ENCODE measurements at regions not wholly inside any gene's neighbourhood (a gene's known extent, or its start where the extent isn't known, plus 50 kb on each side); places are given as distances from the start of the nearest gene placed in this dataset.
"Not testable (repeated sequence)": the region's sequence is repeated elsewhere in the genome, so short reads cannot be mapped to it uniquely, and the experiment has no call there.

- DNase-seq (ENCODE audit: low spot score), result no peak
These were observed 97.2 kb upstream of the METTL14 start for GRCh38 chr4:118587946-118588345.

- no peak for DNase-seq (ENCODE audit: low spot score)
These were observed 95.6 kb upstream of the METTL14 start for GRCh38 chr4:118589471-118590055.

GRCh38 chr4:118591339-118592046 lies 93.7 kb upstream of the METTL14 start:
- peak; percentile 94 for DNase-seq (ENCODE audit: low spot score)

GRCh38 chr4:118592289-118592688 lies 92.9 kb upstream of the METTL14 start:
- not testable (repeated sequence) for DNase-seq (ENCODE audit: low spot score)

GRCh38 chr4:118595883-118596282 lies 89.3 kb upstream of the METTL14 start:
- not testable (repeated sequence) for DNase-seq (ENCODE audit: low spot score)

GRCh38 chr4:118625097-118625496 lies 60.1 kb upstream of the METTL14 start:
- not testable (repeated sequence) for DNase-seq (ENCODE audit: low spot score)

GRCh38 chr4:118629697-118630096 lies 55.5 kb upstream of the METTL14 start:
- DNase-seq (ENCODE audit: low spot score), result peak; percentile 51

GRCh38 chr4:118630897-118631296 lies 54.3 kb upstream of the METTL14 start:
- not testable (repeated sequence) for DNase-seq (ENCODE audit: low spot score)

GRCh38 chr4:118631321-118632050 lies 53.7 kb upstream of the METTL14 start:
- DNase-seq (ENCODE audit: low spot score), result not testable (repeated sequence)

GRCh38 chr4:118633476-118633875 lies 51.7 kb upstream of the METTL14 start:
- DNase-seq (ENCODE audit: low spot score), result not testable (repeated sequence)

GRCh38 chr4:118634126-118634875 lies 50.9 kb upstream of the METTL14 start:
- not testable (repeated sequence) for DNase-seq (ENCODE audit: low spot score)

All from H4 (cell line).